Fibroblast of lung (primary cell): ENCODE measurements at regions not wholly inside any gene's neighbourhood (a gene's known extent, or its start where the extent isn't known, plus 50 kb on each side); places are given as distances from the start of the nearest gene placed in this dataset.

Source experiments
- DNase-seq, 2 donors: peaks; one replicate each; pipeline versions ENCODE4 v3.0.0 to v3.0.0-alpha.2; 2010; ENCODE audit warnings: low read depth in 2 of 2
- H2AFZ ChIP-seq: 2 replicates; pipeline ENCODE4 v1.5.1; 2012; ENCODE audit warnings: low read length, control low read depth, inconsistent platforms
- H3K27ac ChIP-seq: 2 replicates; pipeline ENCODE4 v1.5.1; 2011; ENCODE audit warnings: low read length, control low read depth; ENCODE audit not compliant: insufficient read depth
- H3K27me3 ChIP-seq: 2 replicates; pipeline ENCODE4 v1.5.1; 2011; ENCODE audit warnings: mild to moderate bottlenecking, low read length; ENCODE audit not compliant: control insufficient read depth, insufficient read depth
- H3K36me3 ChIP-seq: 2 replicates; pipeline ENCODE4 v1.5.1; 2011; ENCODE audit warnings: low read length; ENCODE audit not compliant: control insufficient read depth, insufficient read depth
- H3K4me1 ChIP-seq: 2 replicates; pipeline ENCODE4 v1.5.1; 2011; ENCODE audit warnings: low read length; ENCODE audit not compliant: control insufficient read depth, insufficient read depth; ENCODE audit errors: extremely low read depth
- H3K4me2 ChIP-seq: 2 replicates; pipeline ENCODE4 v1.5.1; 2011; ENCODE audit warnings: low read length, control low read depth; ENCODE audit not compliant: insufficient read depth; ENCODE audit errors: extremely low read depth
- H3K4me3 ChIP-seq, 4 experiments: fragments of 200-600 bp in 1 of 4; sonication (generic) in 1 of 4; replicated peaks in 1 of 4; 2 replicates each; pipeline ENCODE4 v1.5.1; 2011 to 2016; ENCODE audit warnings: low read length in 4 of 4, low read depth in 3 of 4, mild to moderate bottlenecking in 3 of 4, control low read depth in 2 of 4, inconsistent platforms in 1 of 4, mixed read lengths in 1 of 4; ENCODE audit not compliant: insufficient read depth in 1 of 4; ENCODE audit errors: control extremely low read depth in 1 of 4
- H3K79me2 ChIP-seq: 2 replicates; pipeline ENCODE4 v1.5.1; 2012; ENCODE audit warnings: mild to moderate bottlenecking, low read length, inconsistent platforms; ENCODE audit not compliant: control insufficient read depth, insufficient read depth
- H3K9ac ChIP-seq: 2 replicates; pipeline ENCODE4 v1.5.1; 2011; ENCODE audit warnings: mild to moderate bottlenecking, low read length, control low read depth; ENCODE audit not compliant: insufficient read depth
- H3K9me3 ChIP-seq: 2 replicates; pipeline ENCODE4 v1.5.1; 2012; ENCODE audit warnings: low read depth, low read length; ENCODE audit not compliant: control insufficient read depth, insufficient read depth
- H4K20me1 ChIP-seq: 2 replicates; pipeline ENCODE4 v1.5.1; 2011; ENCODE audit warnings: low read length; ENCODE audit not compliant: control insufficient read depth, insufficient read depth; ENCODE audit errors: extremely low read depth
- EZH2 ChIP-seq: IDR thresholded peaks from 2 replicates; pipeline ENCODE4 v1.5.1; 2012; ENCODE audit warnings: low read length, control low read depth, mild to moderate bottlenecking; ENCODE audit errors: missing control alignments
- TF ChIP-seq, protein P1 (sequence below), 2 donors: IDR thresholded peaks in 1 of 2; conservative IDR thresholded peaks in 1 of 2; 1 replicate in 1 of 2; 2 replicates in 1 of 2; pipeline ENCODE4 v1.5.1; 2011 to 2012; ENCODE audit warnings: low read length in 2 of 2, control low read depth in 1 of 2, inconsistent platforms in 1 of 2, low read depth in 1 of 2, mild to moderate bottlenecking in 1 of 2

DNA sequence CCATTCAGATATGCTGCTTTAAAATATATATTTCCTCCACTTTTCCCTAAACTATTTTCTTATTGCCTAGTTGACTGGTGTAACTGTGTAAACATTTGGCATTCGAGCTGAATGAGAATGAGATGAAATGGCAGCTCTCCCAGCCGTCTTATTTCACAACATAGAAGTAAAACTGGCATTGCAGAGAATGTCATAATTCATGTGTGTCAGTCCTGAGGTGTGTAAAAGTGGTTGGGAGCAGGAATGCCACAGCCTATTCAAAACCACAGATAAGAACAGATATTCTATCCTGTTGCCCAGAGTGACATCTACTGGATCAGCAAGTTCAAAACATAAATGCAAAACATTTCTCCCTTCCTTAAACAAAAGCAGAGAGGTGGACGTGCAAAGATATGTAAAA is 565.5 kb upstream of the CHAC2 start:
- H3K36me3 ChIP-seq, result no peaks in the 10 kb centered on the region
- no peaks in the 10 kb centered on the region for H3K4me1 ChIP-seq
- H2AFZ ChIP-seq, result no peak overlapping the region
- H3K79me2 ChIP-seq, result no peaks in the 10 kb centered on the region
- no peaks in the 10 kb centered on the region for H4K20me1 ChIP-seq
- H3K4me2 ChIP-seq, result no peak overlapping the region
- DNase-seq, result peak; percentile 91 to 93
- H3K9ac ChIP-seq, result no peak overlapping the region
- no peak overlapping the region for H3K27ac ChIP-seq
- no peak for TF ChIP-seq EZH2
- TF ChIP-seq, protein P1, sequence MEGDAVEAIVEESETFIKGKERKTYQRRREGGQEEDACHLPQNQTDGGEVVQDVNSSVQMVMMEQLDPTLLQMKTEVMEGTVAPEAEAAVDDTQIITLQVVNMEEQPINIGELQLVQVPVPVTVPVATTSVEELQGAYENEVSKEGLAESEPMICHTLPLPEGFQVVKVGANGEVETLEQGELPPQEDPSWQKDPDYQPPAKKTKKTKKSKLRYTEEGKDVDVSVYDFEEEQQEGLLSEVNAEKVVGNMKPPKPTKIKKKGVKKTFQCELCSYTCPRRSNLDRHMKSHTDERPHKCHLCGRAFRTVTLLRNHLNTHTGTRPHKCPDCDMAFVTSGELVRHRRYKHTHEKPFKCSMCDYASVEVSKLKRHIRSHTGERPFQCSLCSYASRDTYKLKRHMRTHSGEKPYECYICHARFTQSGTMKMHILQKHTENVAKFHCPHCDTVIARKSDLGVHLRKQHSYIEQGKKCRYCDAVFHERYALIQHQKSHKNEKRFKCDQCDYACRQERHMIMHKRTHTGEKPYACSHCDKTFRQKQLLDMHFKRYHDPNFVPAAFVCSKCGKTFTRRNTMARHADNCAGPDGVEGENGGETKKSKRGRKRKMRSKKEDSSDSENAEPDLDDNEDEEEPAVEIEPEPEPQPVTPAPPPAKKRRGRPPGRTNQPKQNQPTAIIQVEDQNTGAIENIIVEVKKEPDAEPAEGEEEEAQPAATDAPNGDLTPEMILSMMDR (conservative IDR thresholded peaks at IDR 0.05 in 1 of 2, IDR thresholded peaks at IDR 0.05 in 1 of 2; ENCODE audit: low read depth in 1 of 2, low read length in 2 of 2), result peak; percentile 34 to 49
- H3K27me3 ChIP-seq, result no peaks in the 10 kb centered on the region
- no peak overlapping the region for H3K4me3 ChIP-seq
- no peaks in the 10 kb centered on the region for H3K9me3 ChIP-seq

DNA sequence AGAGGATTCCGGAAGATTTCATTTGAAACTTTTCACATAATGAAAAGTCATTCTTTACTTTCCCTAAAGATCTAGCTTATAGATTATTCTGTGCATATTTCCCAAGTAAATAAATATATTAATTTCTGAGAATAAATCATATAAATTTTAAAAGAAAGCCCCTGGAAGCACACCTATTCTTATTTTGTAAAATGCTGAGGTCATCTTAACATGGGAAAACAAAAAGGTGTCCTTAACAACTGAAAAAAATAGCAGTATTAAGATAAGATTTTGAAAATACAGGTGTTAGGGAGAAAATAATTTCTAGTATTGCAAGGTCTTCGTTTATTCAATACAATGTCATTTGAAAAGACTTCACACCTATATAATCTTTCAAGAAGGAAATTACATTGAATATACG is 567.5 kb upstream of the CHAC2 start:
- Histone ChIP-seq H3K27ac (no peak overlapping the region), H3K36me3 (no peaks in the 10 kb centered on the region), H3K27me3 (no peaks in the 10 kb centered on the region), H3K4me2 (no peak overlapping the region), H3K79me2 (no peaks in the 10 kb centered on the region), H4K20me1 (no peaks in the 10 kb centered on the region), H3K4me3 (no peak overlapping the region), H3K9me3 (no peaks in the 10 kb centered on the region), H2AFZ (no peak overlapping the region), H3K4me1 (no peaks in the 10 kb centered on the region), H3K9ac (no peak overlapping the region)
- DNase-seq, result no peak
- TF ChIP-seq EZH2, result no peak
- TF ChIP-seq, protein P1 (conservative IDR thresholded peaks at IDR 0.05 in 1 of 2, IDR thresholded peaks at IDR 0.05 in 1 of 2; ENCODE audit: low read depth in 1 of 2, low read length in 2 of 2), result no peak

DNA sequence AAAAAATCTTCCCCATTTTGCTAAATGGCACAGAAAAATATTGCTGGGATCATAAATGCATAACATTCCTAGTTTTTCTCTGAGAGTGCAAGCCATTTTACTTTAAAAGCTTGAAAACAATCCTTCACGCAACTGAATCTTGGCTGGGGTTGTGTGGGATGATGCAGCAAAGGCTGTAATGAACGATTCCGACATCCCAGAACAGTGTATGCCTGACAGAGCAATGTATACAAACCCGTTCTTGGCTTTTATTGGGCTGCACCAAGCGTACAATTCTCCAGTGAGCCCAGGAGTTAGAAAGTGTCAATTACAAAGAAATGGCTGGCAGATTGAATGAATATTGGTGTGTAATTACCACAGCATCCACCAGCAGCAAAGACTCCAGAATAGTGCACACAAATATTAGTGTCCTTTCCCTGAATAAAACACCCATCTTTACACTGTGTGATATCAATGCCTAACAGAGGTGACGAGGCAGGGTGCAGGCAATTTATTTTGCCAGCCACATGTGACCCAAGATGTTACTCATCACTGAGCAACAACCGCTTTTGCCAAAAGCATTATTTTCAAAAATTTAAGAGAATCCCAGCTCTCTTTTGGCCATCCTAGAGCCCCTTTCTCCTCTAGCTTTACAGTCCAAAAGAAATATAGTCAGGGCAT is 578.6 kb upstream of the CHAC2 start:
- Histone ChIP-seq H3K79me2 (no peaks in the 10 kb centered on the region), H3K27ac (no peak overlapping the region), H3K4me2 (no peak overlapping the region), H3K36me3 (no peaks in the 10 kb centered on the region), H3K4me3 (no peak overlapping the region), H4K20me1 (no peaks in the 10 kb centered on the region), H3K9ac (no peak overlapping the region), H3K27me3 (no peaks in the 10 kb centered on the region), H2AFZ (no peak overlapping the region), H3K4me1 (no peaks in the 10 kb centered on the region), H3K9me3 (no peaks in the 10 kb centered on the region)
- DNase-seq, result peak; percentile 11 to 58
- TF ChIP-seq, protein P1 (conservative IDR thresholded peaks at IDR 0.05 in 1 of 2, IDR thresholded peaks at IDR 0.05 in 1 of 2; ENCODE audit: low read depth in 1 of 2, low read length in 2 of 2), result no peak
- no peak for TF ChIP-seq EZH2
